SKM-1 (cell line): ENCODE measurements at regions not wholly inside any gene's neighbourhood (a gene's known extent, or its start where the extent isn't known, plus 50 kb on each side); places are given as distances from the start of the nearest gene placed in this dataset.
"Not testable (repeated sequence)": the region's sequence is repeated elsewhere in the genome, so short reads cannot be mapped to it uniquely, and the experiment has no call there.

Experiments used
- DNase-seq: peaks from one replicate; lab custom pipeline; 2025; ENCODE audit not compliant: unreplicated experiment; lab: John Stamatoyannopoulos, UW

- DNase-seq: no peak
These were observed 333.4 kb downstream of the BCKDHB start for GRCh38 chr6:80439721-80440470.

GRCh38 chr6:80438772-80439171, 332.3 kb downstream of the BCKDHB start:
- no peak for DNase-seq

- DNase-seq: no peak
These were observed 331.3 kb downstream of the BCKDHB start for GRCh38 chr6:80437801-80438200.

GRCh38 chr6:80437221-80437620, 330.8 kb downstream of the BCKDHB start:
- DNase-seq: no peak

- DNase-seq: no peak
These were observed 330.2 kb downstream of the BCKDHB start for GRCh38 chr6:80436663-80437062.

GRCh38 chr6:80435457-80435856, 329.0 kb downstream of the BCKDHB start:
- no peak for DNase-seq

GRCh38 chr6:80434691-80435350, 328.4 kb downstream of the BCKDHB start:
- no peak for DNase-seq

GRCh38 chr6:80433673-80434025, 327.2 kb downstream of the BCKDHB start:
- no peak for DNase-seq

- DNase-seq: no peak
These were observed 326.7 kb downstream of the BCKDHB start for GRCh38 chr6:80433010-80433672.

GRCh38 chr6:80425089-80425823, 318.8 kb downstream of the BCKDHB start:
- DNase-seq: no peak

- DNase-seq: no peak
These were observed 305.0 kb downstream of the BCKDHB start for GRCh38 chr6:80411486-80411885.

GRCh38 chr6:80407976-80408375, 301.5 kb downstream of the BCKDHB start:
- not testable (repeated sequence) for DNase-seq

- no peak for DNase-seq
These were observed 298.4 kb downstream of the BCKDHB start for GRCh38 chr6:80404889-80405288.

- no peak for DNase-seq
These were observed 296.9 kb downstream of the BCKDHB start for GRCh38 chr6:80403365-80403764.

GRCh38 chr6:80402266-80402665, 295.8 kb downstream of the BCKDHB start:
- no peak for DNase-seq
